Ishikawa (cell line): ENCODE measurements at regions not wholly inside any gene's neighbourhood (a gene's known extent, or its start where the extent isn't known, plus 50 kb on each side); places are given as distances from the start of the nearest gene placed in this dataset.

Experiments
- EP300 ChIP-seq: IDR thresholded peaks from 2 replicates; pipeline ENCODE4 v1.6.1; 2012; ENCODE audit warnings: borderline replicate concordance
- TAF1 ChIP-seq: IDR thresholded peaks from 2 replicates; pipeline ENCODE4 v1.6.1; 2012; ENCODE audit warnings: low read depth, mild to moderate bottlenecking

DNA sequence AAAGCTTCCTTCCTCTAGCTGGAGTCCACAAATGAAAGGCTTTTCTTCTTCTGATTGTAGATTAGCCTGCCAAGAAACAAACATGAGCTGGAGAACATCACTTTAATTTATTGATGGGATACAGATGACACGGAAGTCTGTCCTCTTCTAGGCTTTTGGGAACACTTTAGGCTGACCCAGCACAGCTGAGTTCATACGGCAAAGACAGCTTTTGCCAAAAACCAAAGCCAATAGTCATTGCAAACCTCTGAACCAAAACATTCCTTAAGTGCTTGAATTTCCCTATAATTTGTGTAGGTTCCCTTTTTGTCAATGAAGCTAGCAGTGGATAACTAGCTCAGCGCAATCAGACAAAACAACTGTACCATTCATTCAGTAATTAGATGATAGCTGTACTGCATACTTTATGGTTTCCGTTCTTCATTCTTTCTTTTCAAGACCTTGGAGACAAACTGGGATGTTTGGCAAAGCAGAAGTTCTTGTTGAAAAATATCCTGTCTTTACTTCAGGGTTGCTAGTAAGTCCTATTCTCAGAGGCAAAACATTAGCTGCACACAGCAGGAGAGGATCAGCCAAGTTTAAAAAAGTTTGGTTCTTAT is 95.7 kb upstream of the SPRY2 start:
- TF ChIP-seq TAF1 (no peak), EP300 (no peak)
